ENCODE measurements at regions not wholly inside any gene's neighbourhood (a gene's known extent, or its start where the extent isn't known, plus 50 kb on each side); places are given as distances from the start of the nearest gene placed in this dataset.

GRCh38 chr20:57857118-57857517 lies 147.3 kb upstream of the PMEPA1 start:
- H3K27me3 Mint-ChIP-seq (ENCODE audit: low read depth) = no peaks in the 10 kb centered on the region
- H3K9me3 Mint-ChIP-seq = peaks cover 4% of the 10 kb centered on the region
- H3K27ac Mint-ChIP-seq = no peak overlapping the region
- no peak overlapping the region for H3K4me3 Mint-ChIP-seq
- no peak for TF ChIP-seq CTCF (IDR thresholded peaks at IDR 0.05; ENCODE audit: unreplicated experiment in 3 of 3)
- no peaks in the 10 kb centered on the region for H3K36me3 Mint-ChIP-seq (ENCODE audit: low read depth)
- peaks cover 1% of the 10 kb centered on the region for H3K4me1 Mint-ChIP-seq

- TF ChIP-seq CTCF (IDR thresholded peaks at IDR 0.05; ENCODE audit: unreplicated experiment in 3 of 3) = no peak
- no peaks in the 10 kb centered on the region for H3K27me3 Mint-ChIP-seq (ENCODE audit: low read depth)
- H3K36me3 Mint-ChIP-seq (ENCODE audit: low read depth) = no peaks in the 10 kb centered on the region
- no peak overlapping the region for H3K4me3 Mint-ChIP-seq
- peaks cover 6% of the 10 kb centered on the region for H3K4me1 Mint-ChIP-seq
- H3K9me3 Mint-ChIP-seq = peaks cover 4% of the 10 kb centered on the region
- no peak overlapping the region for H3K27ac Mint-ChIP-seq
Observed at GRCh38 chr20:57856658-57857057, 146.8 kb upstream of the PMEPA1 start.

GRCh38 chr20:57851796-57852195 lies 142.0 kb upstream of the PMEPA1 start:
- peak overlapping the region; percentile 5 to 32 (median 9) for H3K27ac Mint-ChIP-seq
- H3K36me3 Mint-ChIP-seq (ENCODE audit: low read depth) = no peaks in the 10 kb centered on the region
- peaks cover 10% of the 10 kb centered on the region for H3K4me1 Mint-ChIP-seq
- TF ChIP-seq CTCF (IDR thresholded peaks at IDR 0.05; ENCODE audit: unreplicated experiment in 3 of 3) = no peak
- no peak overlapping the region for H3K4me3 Mint-ChIP-seq
- no peaks in the 10 kb centered on the region for H3K9me3 Mint-ChIP-seq
- H3K27me3 Mint-ChIP-seq (ENCODE audit: low read depth) = peaks cover 4% of the 10 kb centered on the region

GRCh38 chr20:57851025-57851682 lies 141.3 kb upstream of the PMEPA1 start:
- H3K4me3 Mint-ChIP-seq = no peak overlapping the region
- TF ChIP-seq CTCF (IDR thresholded peaks at IDR 0.05; ENCODE audit: unreplicated experiment in 3 of 3) = no peak
- peaks cover 12% of the 10 kb centered on the region for H3K4me1 Mint-ChIP-seq
- peaks cover 4% of the 10 kb centered on the region for H3K27me3 Mint-ChIP-seq (ENCODE audit: low read depth)
- H3K36me3 Mint-ChIP-seq (ENCODE audit: low read depth) = no peaks in the 10 kb centered on the region
- peak overlapping the region in 1 of 3 experiments; percentile 32 for H3K27ac Mint-ChIP-seq
- no peaks in the 10 kb centered on the region for H3K9me3 Mint-ChIP-seq

- Mint-ChIP-seq H3K4me1 (peaks cover 12% of the 10 kb centered on the region), H3K27ac (no peak overlapping the region), H3K9me3 (no peaks in the 10 kb centered on the region), H3K4me3 (no peak overlapping the region), H3K27me3 (ENCODE audit: low read depth) (peaks cover 11% of the 10 kb centered on the region), H3K36me3 (ENCODE audit: low read depth) (no peaks in the 10 kb centered on the region)
- TF ChIP-seq CTCF (IDR thresholded peaks at IDR 0.05; ENCODE audit: unreplicated experiment in 3 of 3) = no peak
Observed at GRCh38 chr20:57849521-57850215, 139.9 kb upstream of the PMEPA1 start.

- TF ChIP-seq CTCF (IDR thresholded peaks at IDR 0.05; ENCODE audit: unreplicated experiment in 3 of 3) = no peak
- Mint-ChIP-seq H3K4me1 (peaks cover 17% of the 10 kb centered on the region), H3K9me3 (no peaks in the 10 kb centered on the region), H3K4me3 (no peak overlapping the region), H3K27ac (no peak overlapping the region), H3K36me3 (ENCODE audit: low read depth) (no peaks in the 10 kb centered on the region), H3K27me3 (ENCODE audit: low read depth) (peaks cover 14% of the 10 kb centered on the region)
Observed at GRCh38 chr20:57849121-57849520, 139.3 kb upstream of the PMEPA1 start.
